HL-60 (cell line): ENCODE measurements at regions not wholly inside any gene's neighbourhood (a gene's known extent, or its start where the extent isn't known, plus 50 kb on each side); places are given as distances from the start of the nearest gene placed in this dataset.

ENCODE experiments used
- DNase-seq, 2 experiments: peaks; one replicate each; pipeline ENCODE4 v3.0.0-alpha.2; 2010 to 2020; ENCODE audit warnings: low read depth in 1 of 2, low spot score in 1 of 2
- H3K27ac ChIP-seq: fragments of 250-450 bp; sonication (Bioruptor Pico); replicated peaks from 2 replicates; pipeline ENCODE4 v1.5.1; 2020; ENCODE audit warnings: mild to moderate bottlenecking, moderate library complexity
- H3K27me3 ChIP-seq: fragments of 250-450 bp; sonication (Bioruptor Pico); 2 replicates; pipeline ENCODE4 v1.5.1; 2021; ENCODE audit warnings: mild to moderate bottlenecking, moderate library complexity; ENCODE audit not compliant: insufficient read depth, poor library complexity, severe bottlenecking
- H3K4me3 ChIP-seq: replicated peaks from 2 replicates; pipeline ENCODE4 v1.5.1; 2011; ENCODE audit warnings: mild to moderate bottlenecking, control low read depth, low read length; ENCODE audit not compliant: insufficient read depth
- GABPA ChIP-seq: IDR thresholded peaks from 2 replicates; pipeline ENCODE4 v1.6.1; 2012; ENCODE audit warnings: low read depth
- POLR2AphosphoS5 ChIP-seq: IDR thresholded peaks from 2 replicates; pipeline ENCODE4 v1.6.1; 2012; ENCODE audit warnings: low read depth
- REST ChIP-seq: IDR thresholded peaks from 2 replicates; pipeline ENCODE4 v1.6.1; 2012; ENCODE audit warnings: low read depth; ENCODE audit not compliant: insufficient replicate concordance
- SPI1 ChIP-seq: IDR thresholded peaks from 2 replicates; pipeline ENCODE4 v1.6.1; 2012; ENCODE audit warnings: low read depth, mild to moderate bottlenecking, borderline replicate concordance
- TF ChIP-seq, protein P1 (sequence below): IDR thresholded peaks from one replicate; pipeline ENCODE4 v1.5.1; 2011; ENCODE audit warnings: low read length, control low read depth, inconsistent platforms; ENCODE audit not compliant: insufficient read depth

DNA sequence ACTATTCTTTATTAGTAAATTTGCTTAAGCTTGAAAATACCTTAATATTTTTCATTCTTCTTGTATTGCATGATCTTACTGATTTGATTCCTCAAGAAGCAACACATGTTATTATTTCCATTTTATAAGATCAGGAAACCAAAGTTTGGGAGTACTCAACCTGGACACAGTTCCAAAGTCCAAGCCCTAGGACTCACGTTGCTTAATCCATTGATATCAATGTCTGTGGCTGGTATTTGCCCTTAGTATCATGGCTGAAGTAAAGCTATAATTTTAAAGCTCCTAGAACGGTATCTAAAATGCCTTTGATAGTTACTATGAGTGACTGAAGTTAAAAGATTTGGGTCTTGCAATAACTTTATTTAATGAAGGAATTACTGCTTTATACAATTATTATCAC, 1045.3 kb downstream of the TUSC7 start:
- H3K27ac ChIP-seq, result no peak overlapping the region
- no peak overlapping the region for H3K4me3 ChIP-seq
- no peak for DNase-seq
- no peak for TF ChIP-seq REST
- TF ChIP-seq POLR2AphosphoS5, result no peak
- TF ChIP-seq SPI1, result no peak
- TF ChIP-seq, protein P1, sequence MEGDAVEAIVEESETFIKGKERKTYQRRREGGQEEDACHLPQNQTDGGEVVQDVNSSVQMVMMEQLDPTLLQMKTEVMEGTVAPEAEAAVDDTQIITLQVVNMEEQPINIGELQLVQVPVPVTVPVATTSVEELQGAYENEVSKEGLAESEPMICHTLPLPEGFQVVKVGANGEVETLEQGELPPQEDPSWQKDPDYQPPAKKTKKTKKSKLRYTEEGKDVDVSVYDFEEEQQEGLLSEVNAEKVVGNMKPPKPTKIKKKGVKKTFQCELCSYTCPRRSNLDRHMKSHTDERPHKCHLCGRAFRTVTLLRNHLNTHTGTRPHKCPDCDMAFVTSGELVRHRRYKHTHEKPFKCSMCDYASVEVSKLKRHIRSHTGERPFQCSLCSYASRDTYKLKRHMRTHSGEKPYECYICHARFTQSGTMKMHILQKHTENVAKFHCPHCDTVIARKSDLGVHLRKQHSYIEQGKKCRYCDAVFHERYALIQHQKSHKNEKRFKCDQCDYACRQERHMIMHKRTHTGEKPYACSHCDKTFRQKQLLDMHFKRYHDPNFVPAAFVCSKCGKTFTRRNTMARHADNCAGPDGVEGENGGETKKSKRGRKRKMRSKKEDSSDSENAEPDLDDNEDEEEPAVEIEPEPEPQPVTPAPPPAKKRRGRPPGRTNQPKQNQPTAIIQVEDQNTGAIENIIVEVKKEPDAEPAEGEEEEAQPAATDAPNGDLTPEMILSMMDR, result no peak
- no peak for TF ChIP-seq GABPA
- H3K27me3 ChIP-seq, result no peaks in the 10 kb centered on the region

DNA sequence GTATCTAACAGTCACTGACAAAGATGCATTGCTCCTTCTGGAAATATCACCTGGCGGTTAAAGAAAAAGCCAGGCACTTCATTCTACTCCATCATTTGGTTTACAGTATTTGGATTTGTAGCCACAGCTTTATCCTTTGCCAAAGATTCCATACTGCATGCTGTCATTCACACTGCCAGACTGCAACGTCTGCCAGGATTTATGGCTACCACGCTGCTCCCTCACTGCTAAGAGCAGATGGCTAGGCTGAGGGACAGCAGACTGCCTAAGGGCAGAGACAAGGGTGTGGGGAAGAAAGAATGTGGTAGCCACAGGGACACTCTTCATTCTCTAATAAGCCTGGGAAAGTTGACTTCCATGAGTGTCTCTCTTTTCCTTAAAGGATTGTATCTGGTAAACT, 1047.0 kb downstream of the TUSC7 start:
- H3K27me3 ChIP-seq, result no peaks in the 10 kb centered on the region
- no peak overlapping the region for H3K4me3 ChIP-seq
- no peak for TF ChIP-seq REST
- TF ChIP-seq SPI1, result no peak
- no peak for TF ChIP-seq POLR2AphosphoS5
- H3K27ac ChIP-seq, result no peak overlapping the region
- no peak for DNase-seq

DNA sequence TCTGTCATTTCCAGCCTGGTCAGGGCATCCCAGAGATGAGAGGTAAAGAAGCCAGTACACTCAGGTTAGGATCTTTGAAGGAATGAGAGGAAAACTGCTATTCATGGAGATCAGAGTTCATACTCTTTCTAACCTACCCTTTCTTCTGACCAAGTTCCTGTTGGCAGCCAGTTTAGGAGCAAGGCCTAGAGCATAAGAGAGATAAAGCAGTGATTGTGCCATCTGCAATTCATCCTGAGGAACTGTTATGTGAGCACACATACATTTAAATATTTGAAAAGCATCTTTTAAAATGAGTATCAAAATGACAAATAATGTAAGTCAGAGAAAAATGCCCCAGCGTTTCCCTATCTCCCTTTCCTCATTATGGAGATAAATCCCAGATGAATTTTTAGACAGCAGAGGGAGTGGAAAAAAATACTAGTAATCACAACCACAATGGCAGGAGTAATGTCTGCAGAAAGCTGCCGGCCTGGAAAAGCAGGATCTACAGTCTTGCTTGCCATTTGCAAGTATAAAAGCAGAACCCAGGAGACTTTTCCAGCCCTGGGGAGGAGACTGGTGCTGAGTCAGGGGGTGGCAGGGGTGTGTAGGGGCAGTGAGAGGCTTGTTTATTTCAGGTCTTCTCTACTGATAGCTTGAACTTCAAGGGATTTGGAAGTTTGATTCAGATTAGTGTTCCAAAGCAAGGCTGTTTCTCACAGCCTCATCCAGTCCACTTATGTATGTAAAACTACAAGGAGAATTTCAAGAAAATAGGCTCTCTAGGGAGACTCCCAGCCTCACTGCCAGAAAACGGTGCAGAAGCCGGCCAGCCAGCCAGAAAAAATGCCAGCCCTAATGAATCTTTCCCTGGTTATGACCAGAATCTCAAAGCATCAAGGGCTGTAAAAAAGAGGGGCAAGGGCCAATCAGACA, 1052.4 kb downstream of the TUSC7 start:
- no peak overlapping the region for H3K4me3 ChIP-seq
- no peak for DNase-seq
- peaks cover 3% of the 10 kb centered on the region for H3K27me3 ChIP-seq
- TF ChIP-seq SPI1 (no peak), REST (no peak), GABPA (no peak), POLR2AphosphoS5 (no peak)
- TF ChIP-seq, protein P1, result no peak
- no peak overlapping the region for H3K27ac ChIP-seq
